ENCODE measurements at regions not wholly inside any gene's neighbourhood (a gene's known extent, or its start where the extent isn't known, plus 50 kb on each side); places are given as distances from the start of the nearest gene placed in this dataset.

- H3K9me3 ChIP-seq (ENCODE audit: low read depth, low read length), result no peaks in the 10 kb centered on the region
- no peak for DNase-seq (ENCODE audit: insufficient read length, low spot score, missing footprints)
- no peak overlapping the region for H3K4me3 ChIP-seq (ENCODE audit: insufficient read depth, low read length)
- peaks cover 18% of the 10 kb centered on the region for H3K4me1 ChIP-seq (ENCODE audit: insufficient read depth, low read length)
- no peaks in the 10 kb centered on the region for H3K36me3 ChIP-seq (ENCODE audit: insufficient read depth, low read length)
- no peak for TF ChIP-seq CTCF (IDR thresholded peaks at IDR 0.05; ENCODE audit: extremely low read depth, low read depth, low read length)
- no peak overlapping the region for H3K4me2 ChIP-seq (ENCODE audit: insufficient read depth, low read length)
- no peak overlapping the region for H3K27ac ChIP-seq (ENCODE audit: low read depth, low read length)
- no peaks in the 10 kb centered on the region for H3K27me3 ChIP-seq (ENCODE audit: insufficient read depth, low read length)
- no peaks in the 10 kb centered on the region for H4K20me1 ChIP-seq (ENCODE audit: insufficient read depth, low read length)
- H2AFZ ChIP-seq (ENCODE audit: low read length), result no peak overlapping the region
- no peaks in the 10 kb centered on the region for H3K79me2 ChIP-seq (ENCODE audit: insufficient read depth, low read length)
These were observed 226.8 kb upstream of the TENT5A start for GRCh38 chr6:81979329-81979728.

- Histone ChIP-seq H3K27ac (ENCODE audit: low read depth, low read length) (no peak overlapping the region), H3K79me2 (ENCODE audit: insufficient read depth, low read length) (no peaks in the 10 kb centered on the region), H2AFZ (ENCODE audit: low read length) (no peak overlapping the region), H3K27me3 (ENCODE audit: insufficient read depth, low read length) (no peaks in the 10 kb centered on the region), H4K20me1 (ENCODE audit: insufficient read depth, low read length) (no peaks in the 10 kb centered on the region), H3K4me3 (ENCODE audit: insufficient read depth, low read length) (no peak overlapping the region), H3K36me3 (ENCODE audit: insufficient read depth, low read length) (no peaks in the 10 kb centered on the region), H3K9me3 (ENCODE audit: low read depth, low read length) (no peaks in the 10 kb centered on the region), H3K4me1 (ENCODE audit: insufficient read depth, low read length) (peaks cover 18% of the 10 kb centered on the region), H3K4me2 (ENCODE audit: insufficient read depth, low read length) (no peak overlapping the region)
- no peak for DNase-seq (ENCODE audit: insufficient read length, low spot score, missing footprints)
- no peak for TF ChIP-seq CTCF (IDR thresholded peaks at IDR 0.05; ENCODE audit: extremely low read depth, low read depth, low read length)
These were observed 225.7 kb upstream of the TENT5A start for GRCh38 chr6:81978230-81978629.

GRCh38 chr6:81977486-81977885 is 225.0 kb upstream of the TENT5A start:
- no peak for DNase-seq (ENCODE audit: insufficient read length, low spot score, missing footprints)
- Histone ChIP-seq H3K4me3 (ENCODE audit: insufficient read depth, low read length) (no peak overlapping the region), H3K36me3 (ENCODE audit: insufficient read depth, low read length) (no peaks in the 10 kb centered on the region), H3K27me3 (ENCODE audit: insufficient read depth, low read length) (no peaks in the 10 kb centered on the region), H2AFZ (ENCODE audit: low read length) (no peak overlapping the region), H3K79me2 (ENCODE audit: insufficient read depth, low read length) (no peaks in the 10 kb centered on the region), H3K4me1 (ENCODE audit: insufficient read depth, low read length) (peaks cover 17% of the 10 kb centered on the region), H4K20me1 (ENCODE audit: insufficient read depth, low read length) (no peaks in the 10 kb centered on the region), H3K9me3 (ENCODE audit: low read depth, low read length) (no peaks in the 10 kb centered on the region), H3K27ac (ENCODE audit: low read depth, low read length) (no peak overlapping the region), H3K4me2 (ENCODE audit: insufficient read depth, low read length) (no peak overlapping the region)
- TF ChIP-seq CTCF (IDR thresholded peaks at IDR 0.05; ENCODE audit: extremely low read depth, low read depth, low read length), result no peak

- Histone ChIP-seq H3K79me2 (ENCODE audit: insufficient read depth, low read length) (no peaks in the 10 kb centered on the region), H3K27ac (ENCODE audit: low read depth, low read length) (no peak overlapping the region), H3K4me1 (ENCODE audit: insufficient read depth, low read length) (no peaks in the 10 kb centered on the region), H3K36me3 (ENCODE audit: insufficient read depth, low read length) (no peaks in the 10 kb centered on the region), H2AFZ (ENCODE audit: low read length) (no peak overlapping the region), H3K4me3 (ENCODE audit: insufficient read depth, low read length) (no peak overlapping the region), H3K27me3 (ENCODE audit: insufficient read depth, low read length) (no peaks in the 10 kb centered on the region), H3K4me2 (ENCODE audit: insufficient read depth, low read length) (no peak overlapping the region), H3K9me3 (ENCODE audit: low read depth, low read length) (no peaks in the 10 kb centered on the region), H4K20me1 (ENCODE audit: insufficient read depth, low read length) (no peaks in the 10 kb centered on the region)
- DNase-seq (ENCODE audit: insufficient read length, low spot score, missing footprints), result no peak
- no peak for TF ChIP-seq CTCF (IDR thresholded peaks at IDR 0.05; ENCODE audit: extremely low read depth, low read depth, low read length)
These were observed 217.3 kb upstream of the TENT5A start for GRCh38 chr6:81969814-81970213.

All from osteoblast (primary cell).